H9 (cell line): ENCODE measurements at regions not wholly inside any gene's neighbourhood (a gene's known extent, or its start where the extent isn't known, plus 50 kb on each side); places are given as distances from the start of the nearest gene placed in this dataset.
A peak's percentile ranks its signal among the peaks of the same experiment; 100 is the strongest.

ENCODE experiments used
- DNase-seq: peaks from one replicate; pipeline ENCODE4 v3.0.0-alpha.2; 2017
- H2AFZ ChIP-seq: one replicate; pipeline ENCODE4 v1.6.1; 2013; ENCODE audit warnings: mild to moderate bottlenecking, low read length, control low read depth, moderate library complexity
- H2AK5ac ChIP-seq: 2 replicates; pipeline ENCODE4 v1.6.1; 2013; ENCODE audit warnings: low read length, control low read depth, mixed read lengths; ENCODE audit not compliant: insufficient read length
- H2BK120ac ChIP-seq: one replicate; pipeline ENCODE4 v1.6.1; 2013; ENCODE audit warnings: low read depth, mild to moderate bottlenecking, low read length, control low read depth, inconsistent platforms; ENCODE audit not compliant: poor library complexity, severe bottlenecking
- H2BK12ac ChIP-seq: 2 replicates; pipeline ENCODE4 v1.6.1; 2013; ENCODE audit warnings: low read length, control low read depth, mixed read lengths, low read depth; ENCODE audit not compliant: insufficient read length
- H2BK15ac ChIP-seq: 2 replicates; pipeline ENCODE4 v1.6.1; 2013; ENCODE audit warnings: low read depth, low read length, control low read depth
- H2BK20ac ChIP-seq: one replicate; pipeline ENCODE4 v1.6.1; 2013; ENCODE audit warnings: low read depth, mild to moderate bottlenecking, low read length, control low read depth, inconsistent platforms; ENCODE audit not compliant: poor library complexity, severe bottlenecking
- H2BK5ac ChIP-seq: 2 replicates; pipeline ENCODE4 v1.6.1; 2013; ENCODE audit warnings: low read length, control low read depth, mixed read lengths; ENCODE audit not compliant: insufficient read length
- H3K14ac ChIP-seq: 2 replicates; pipeline ENCODE4 v1.6.1; 2013; ENCODE audit warnings: low read length, control low read depth; ENCODE audit not compliant: insufficient read depth
- H3K18ac ChIP-seq: 2 replicates; pipeline ENCODE4 v1.6.1; 2013; ENCODE audit warnings: low read depth, mild to moderate bottlenecking, mixed read lengths, low read length, control low read depth; ENCODE audit not compliant: insufficient read length
- H3K23ac ChIP-seq: 2 replicates; pipeline ENCODE4 v1.6.1; 2013; ENCODE audit warnings: low read length, control low read depth, mixed read lengths, low read depth; ENCODE audit not compliant: insufficient read length
- H3K23me2 ChIP-seq: 2 replicates; pipeline ENCODE4 v1.6.1; 2013; ENCODE audit warnings: low read depth, mild to moderate bottlenecking, mixed read lengths, low read length, control low read depth; ENCODE audit not compliant: insufficient read length, poor library complexity, severe bottlenecking
- H3K27ac ChIP-seq: 2 replicates; pipeline ENCODE4 v1.5.1; 2013; ENCODE audit warnings: low read length, control low read depth, mixed read lengths, low read depth; ENCODE audit not compliant: insufficient read length
- H3K27me3 ChIP-seq: 2 replicates; pipeline ENCODE4 v1.6.1; 2013; ENCODE audit warnings: low read length, control low read depth, inconsistent platforms; ENCODE audit not compliant: insufficient read depth
- H3K4ac ChIP-seq: 2 replicates; pipeline ENCODE4 v1.6.1; 2013; ENCODE audit warnings: low read depth, mild to moderate bottlenecking, control low read depth, inconsistent platforms, low read length, moderate library complexity
- H3K4me1 ChIP-seq: 2 replicates; pipeline ENCODE4 v1.6.1; 2013; ENCODE audit warnings: low read length, control low read depth, inconsistent platforms; ENCODE audit not compliant: insufficient read depth
- H3K4me2 ChIP-seq: 2 replicates; pipeline ENCODE4 v1.6.1; 2013; ENCODE audit warnings: low read length, control low read depth, mixed read lengths; ENCODE audit not compliant: insufficient read length, insufficient read depth
- H3K56ac ChIP-seq: 2 replicates; pipeline ENCODE4 v1.6.1; 2013; ENCODE audit warnings: low read depth, mild to moderate bottlenecking, mixed read lengths, low read length, control low read depth; ENCODE audit not compliant: insufficient read length
- H3K79me1 ChIP-seq: 2 replicates; pipeline ENCODE4 v1.6.1; 2013; ENCODE audit warnings: low read depth, mild to moderate bottlenecking, moderate library complexity, low read length, control low read depth, inconsistent platforms; ENCODE audit not compliant: insufficient read depth, poor library complexity, severe bottlenecking
- H3K79me2 ChIP-seq: 2 replicates; pipeline ENCODE4 v1.6.1; 2013; ENCODE audit warnings: low read length, control low read depth, inconsistent platforms; ENCODE audit not compliant: insufficient read depth
- H3K9ac ChIP-seq: 2 replicates; pipeline ENCODE4 v1.6.1; 2013; ENCODE audit warnings: low read length, control low read depth, mixed read lengths; ENCODE audit not compliant: insufficient read length; ENCODE audit errors: extremely low read depth
- H3K9me3 ChIP-seq: one replicate; pipeline ENCODE4 v1.6.1; 2013; ENCODE audit warnings: low read depth, low read length, inconsistent platforms; ENCODE audit not compliant: control insufficient read depth
- H3T11ph ChIP-seq: one replicate; pipeline ENCODE4 v1.6.1; 2013; ENCODE audit warnings: mild to moderate bottlenecking, low read length, control low read depth, inconsistent platforms
- H4K20me1 ChIP-seq: one replicate; pipeline ENCODE4 v1.6.1; 2013; ENCODE audit not compliant: control insufficient read depth, insufficient read length, insufficient read depth
- H4K5ac ChIP-seq: 2 replicates; pipeline ENCODE4 v1.6.1; 2013; ENCODE audit warnings: low read depth, mild to moderate bottlenecking, mixed read lengths, low read length, control low read depth; ENCODE audit not compliant: insufficient read length
- H4K8ac ChIP-seq: replicated peaks from 2 replicates; pipeline ENCODE4 v1.6.1; 2013; ENCODE audit warnings: low read length, control low read depth, mixed read lengths, low read depth; ENCODE audit not compliant: insufficient read length
- H4K91ac ChIP-seq: 2 replicates; pipeline ENCODE4 v1.6.1; 2013; ENCODE audit warnings: low read depth, mild to moderate bottlenecking, moderate library complexity, mixed read lengths, low read length, control low read depth; ENCODE audit not compliant: insufficient read length
- H3K27ac Mint-ChIP-seq, 3 experiments: 2 replicates in 2 of 3; 3 replicates in 1 of 3; pipeline ENCODE4 v1.8.0; 2020 to 2021; ENCODE audit warnings: mixed read lengths in 3 of 3, mild to moderate bottlenecking in 1 of 3, moderate library complexity in 1 of 3
- H3K27me3 Mint-ChIP-seq: 2 replicates; pipeline ENCODE4 v1.8.0; 2021; ENCODE audit warnings: low read depth, mild to moderate bottlenecking, moderate library complexity, mixed read lengths
- H3K36me3 Mint-ChIP-seq, 3 experiments: 2 replicates in 2 of 3; 3 replicates in 1 of 3; pipeline ENCODE4 v1.8.0; 2020 to 2021; ENCODE audit warnings: low read depth in 3 of 3, mixed read lengths in 3 of 3; ENCODE audit not compliant: insufficient read depth in 1 of 3
- H3K4me1 Mint-ChIP-seq, 2 experiments: 2 replicates each; pipeline ENCODE4 v1.8.0; 2020; ENCODE audit warnings: mixed read lengths in 2 of 2
- H3K4me3 Mint-ChIP-seq, 2 experiments: 2 replicates in 1 of 2; 3 replicates in 1 of 2; pipeline ENCODE4 v1.8.0; 2020 to 2021; ENCODE audit warnings: mild to moderate bottlenecking in 2 of 2, mixed read lengths in 2 of 2, moderate library complexity in 1 of 2
- H3K9me3 Mint-ChIP-seq, 2 experiments: 2 replicates in 1 of 2; 3 replicates in 1 of 2; pipeline ENCODE4 v1.8.0; 2020; ENCODE audit warnings: mild to moderate bottlenecking in 2 of 2, mixed read lengths in 2 of 2, moderate library complexity in 1 of 2
- WGBS: extraction: QIAGEN DNeasy Blood & Tissue Kit; methylation state at CpG from one replicate; pipeline ENCODE4 v1.1.7; 2013; ENCODE audit warnings: missing lambda C conversion rate, low lambda C conversion rate, mixed read lengths; ENCODE audit not compliant: insufficient read length; ENCODE audit errors: extremely low coverage; 5-methylcytosine and 5-hydroxymethylcytosine counted together
- TF ChIP-seq, protein P1 (sequence below): fragments of 200-600 bp; sonication (generic); conservative IDR thresholded peaks from 3 replicates; pipeline ENCODE4 v1.8.0; 2021; ENCODE audit warnings: antibody characterized with exemption, mild to moderate bottlenecking

DNA sequence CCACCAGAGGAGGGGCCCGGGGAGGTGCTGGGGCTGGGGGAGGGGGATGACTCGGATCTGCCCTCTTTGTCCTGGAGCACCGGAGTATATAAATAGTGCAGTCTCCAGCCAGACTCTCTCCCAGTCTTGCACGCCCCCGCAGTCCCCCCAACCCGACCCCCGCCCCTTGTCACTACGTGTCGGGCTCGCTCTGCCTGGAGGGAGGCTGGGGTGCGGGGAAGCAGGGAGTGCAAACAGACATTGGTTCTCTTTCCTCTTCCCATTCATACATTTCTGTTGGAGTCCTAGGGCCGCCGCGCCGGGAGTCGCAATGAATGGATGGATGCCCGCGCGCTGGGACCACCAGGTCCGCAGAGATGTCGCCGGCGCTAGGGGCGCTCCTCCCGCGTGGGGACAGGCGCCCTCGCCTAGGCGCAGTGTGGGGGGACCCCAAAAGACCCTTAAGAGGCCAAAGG lies 179.3 kb downstream of the TBXT start:
- Mint-ChIP-seq H3K4me1 (peaks cover 20 to 29% of the 10 kb centered on the region in 2 experiments), H3K9me3 (peaks cover 0 to 5% of the 10 kb centered on the region in 2 experiments; a peak in 4 of 5 replicates), H3K36me3 (peaks cover 0 to 2% (median 0%) of the 10 kb centered on the region in 3 experiments; a peak in 2 of 7 replicates), H3K27ac (no peak overlapping the region), H3K4me3 (peak overlapping the region; percentile 64 to 81), H3K27me3 (peaks cover 99% of the 10 kb centered on the region)
- Histone ChIP-seq H3K14ac (no peak overlapping the region), H2BK5ac (no peak overlapping the region), H3K18ac (no peak overlapping the region), H2BK12ac (no peak overlapping the region), H2AK5ac (no peak overlapping the region), H3K27ac (no peak overlapping the region), H3K23ac (no peak overlapping the region), H3K23me2 (peaks cover 22% of the 10 kb centered on the region), H2BK15ac (no peak overlapping the region), H3K79me1 (no peaks in the 10 kb centered on the region), H3K4ac (no peak overlapping the region), H2BK20ac (no peak overlapping the region), H4K5ac (no peak overlapping the region), H2BK120ac (no peak overlapping the region), H4K91ac (no peak overlapping the region), H3K79me2 (no peaks in the 10 kb centered on the region), H3K9ac (no peak overlapping the region), H4K20me1 (no peaks in the 10 kb centered on the region), H3T11ph (no peak overlapping the region), H3K9me3 (no peaks in the 10 kb centered on the region), H3K27me3 (peaks cover 69% of the 10 kb centered on the region), H3K4me2 (peak overlapping the region; percentile 48), H3K56ac (no peak overlapping the region), H3K4me1 (no peaks in the 10 kb centered on the region), H2AFZ (no peak overlapping the region), H4K8ac (no peak overlapping the region)
- DNase-seq: no peak
- TF ChIP-seq, protein P1, sequence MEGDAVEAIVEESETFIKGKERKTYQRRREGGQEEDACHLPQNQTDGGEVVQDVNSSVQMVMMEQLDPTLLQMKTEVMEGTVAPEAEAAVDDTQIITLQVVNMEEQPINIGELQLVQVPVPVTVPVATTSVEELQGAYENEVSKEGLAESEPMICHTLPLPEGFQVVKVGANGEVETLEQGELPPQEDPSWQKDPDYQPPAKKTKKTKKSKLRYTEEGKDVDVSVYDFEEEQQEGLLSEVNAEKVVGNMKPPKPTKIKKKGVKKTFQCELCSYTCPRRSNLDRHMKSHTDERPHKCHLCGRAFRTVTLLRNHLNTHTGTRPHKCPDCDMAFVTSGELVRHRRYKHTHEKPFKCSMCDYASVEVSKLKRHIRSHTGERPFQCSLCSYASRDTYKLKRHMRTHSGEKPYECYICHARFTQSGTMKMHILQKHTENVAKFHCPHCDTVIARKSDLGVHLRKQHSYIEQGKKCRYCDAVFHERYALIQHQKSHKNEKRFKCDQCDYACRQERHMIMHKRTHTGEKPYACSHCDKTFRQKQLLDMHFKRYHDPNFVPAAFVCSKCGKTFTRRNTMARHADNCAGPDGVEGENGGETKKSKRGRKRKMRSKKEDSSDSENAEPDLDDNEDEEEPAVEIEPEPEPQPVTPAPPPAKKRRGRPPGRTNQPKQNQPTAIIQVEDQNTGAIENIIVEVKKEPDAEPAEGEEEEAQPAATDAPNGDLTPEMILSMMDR: no peak; the same call in 2 of the 3 replicates
- WGBS: no CpG with 5 or more reads among the region's 29 CpGs
